IMR-90 (cell line): ENCODE measurements at regions not wholly inside any gene's neighbourhood (a gene's known extent, or its start where the extent isn't known, plus 50 kb on each side); places are given as distances from the start of the nearest gene placed in this dataset.

Source experiments
- ATAC-seq: fragments of 200-7000 bp; cut with Tn5 transposase; 2 replicates; pipeline ENCODE4 v1.9.1; 2020; ENCODE audit warnings: low read depth, mild to moderate bottlenecking, moderate library complexity
- BruUV-seq: library from RNA; stranded (reverse); fragments of 400-500 nt; replicated peaks from 2 replicates; lab custom pipeline; 2021; lab: Mats Ljungman, UMichigan
- CTCF ChIA-PET: fragments of 300-600 bp; formaldehyde crosslinking; extraction: SDS; loops from one replicate; lab custom pipeline; 2021; ENCODE audit warnings: antibody characterized with exemption; lab: Yijun Ruan, JAX
- POLR2A ChIA-PET: fragments of 300-600 bp; sonication (Branson Sonifier 250); formaldehyde crosslinking; loops from one replicate; lab custom pipeline; 2022; ENCODE audit warnings: antibody characterized with exemption; ENCODE audit not compliant: unreplicated experiment; lab: Charles Lee
- DNase-seq: peaks from one replicate; pipeline ENCODE4 v3.0.0; 2013
- H2AFZ ChIP-seq: replicated peaks from 2 replicates; pipeline ENCODE3; 2013; ENCODE audit warnings: low read length, mild to moderate bottlenecking; ENCODE audit not compliant: poor library complexity
- H2AK5ac ChIP-seq: 2 replicates; pipeline ENCODE4 v1.6.1; 2013; ENCODE audit warnings: low read depth, low read length, inconsistent platforms
- H2AK9ac ChIP-seq: replicated peaks from 2 replicates; pipeline ENCODE3; 2013; ENCODE audit warnings: mild to moderate bottlenecking, low read depth, low read length, moderate library complexity; ENCODE audit not compliant: poor library complexity
- H2BK120ac ChIP-seq: 2 replicates; pipeline ENCODE4 v1.6.1; 2013; ENCODE audit warnings: low read depth, low read length, inconsistent platforms
- H2BK15ac ChIP-seq: 3 replicates; pipeline ENCODE4 v1.6.1; 2013; ENCODE audit warnings: low read depth, low read length, inconsistent platforms
- H2BK20ac ChIP-seq: 2 replicates; pipeline ENCODE4 v1.6.1; 2013; ENCODE audit warnings: low read depth, mild to moderate bottlenecking, inconsistent platforms, low read length, moderate library complexity
- H2BK5ac ChIP-seq: 2 replicates; pipeline ENCODE4 v1.6.1; 2013; ENCODE audit warnings: mild to moderate bottlenecking, low read depth, low read length, inconsistent platforms; ENCODE audit not compliant: poor library complexity, severe bottlenecking
- H3K14ac ChIP-seq: replicated peaks from 2 replicates; pipeline ENCODE4 v1.6.1; 2013; ENCODE audit warnings: low read depth, low read length, inconsistent platforms
- H3K18ac ChIP-seq: 2 replicates; pipeline ENCODE4 v1.6.1; 2013; ENCODE audit warnings: low read depth, low read length, control low read depth
- H3K23ac ChIP-seq: 2 replicates; pipeline ENCODE4 v1.6.1; 2013; ENCODE audit warnings: low read depth, low read length, inconsistent platforms
- H3K27ac ChIP-seq: 2 replicates; pipeline ENCODE4 v1.5.1; 2013; ENCODE audit warnings: mild to moderate bottlenecking, control low read depth, low read length; ENCODE audit not compliant: insufficient read depth
- H3K27me3 ChIP-seq: 2 replicates; pipeline ENCODE4 v1.6.1; 2013; ENCODE audit warnings: low read length; ENCODE audit not compliant: control insufficient read depth, insufficient read depth
- H3K36me3 ChIP-seq: 2 replicates; pipeline ENCODE4 v1.6.1; 2013; ENCODE audit warnings: low read length, mixed read lengths; ENCODE audit not compliant: control insufficient read depth, insufficient read depth
- H3K4ac ChIP-seq: 2 replicates; pipeline ENCODE4 v1.6.1; 2013; ENCODE audit warnings: low read depth, low read length, inconsistent platforms
- H3K4me1 ChIP-seq: 2 replicates; pipeline ENCODE4 v1.6.1; 2013; ENCODE audit warnings: low read length, mixed read lengths; ENCODE audit not compliant: control insufficient read depth, insufficient read depth
- H3K4me2 ChIP-seq: 2 replicates; pipeline ENCODE4 v1.6.1; 2013; ENCODE audit warnings: low read depth, mild to moderate bottlenecking, control low read depth, low read length, moderate library complexity
- H3K4me3 ChIP-seq: 2 replicates; pipeline ENCODE4 v1.5.1; 2013; ENCODE audit warnings: low read depth, mild to moderate bottlenecking, control low read depth, low read length, moderate library complexity; ENCODE audit not compliant: insufficient read depth
- H3K56ac ChIP-seq: 2 replicates; pipeline ENCODE4 v1.6.1; 2013; ENCODE audit warnings: low read length, inconsistent platforms; ENCODE audit not compliant: insufficient read depth; ENCODE audit errors: extremely low read depth
- H3K79me1 ChIP-seq, 2 experiments: 2 replicates each; pipeline ENCODE4 v1.6.1; 2013; ENCODE audit warnings: low read length in 2 of 2, inconsistent platforms in 1 of 2, low read depth in 1 of 2
- H3K9ac ChIP-seq: 2 replicates; pipeline ENCODE4 v1.6.1; 2013; ENCODE audit warnings: low read depth, low read length, control low read depth
- H3K9me1 ChIP-seq: 2 replicates; pipeline ENCODE4 v1.6.1; 2013; ENCODE audit warnings: low read length, inconsistent platforms; ENCODE audit not compliant: insufficient read depth
- H3K9me3 ChIP-seq: 2 replicates; pipeline ENCODE4 v1.6.1; 2013; ENCODE audit warnings: low read length; ENCODE audit not compliant: control insufficient read depth, insufficient read depth
- H4K20me1 ChIP-seq: 2 replicates; pipeline ENCODE4 v1.6.1; 2013; ENCODE audit warnings: low read length, inconsistent platforms; ENCODE audit not compliant: insufficient read depth
- H4K5ac ChIP-seq: 2 replicates; pipeline ENCODE4 v1.6.1; 2013; ENCODE audit warnings: mild to moderate bottlenecking, low read depth, low read length, control low read depth
- H4K8ac ChIP-seq, 2 experiments: 2 replicates each; pipeline ENCODE4 v1.6.1; 2013; ENCODE audit warnings: low read depth in 2 of 2, low read length in 2 of 2, control low read depth in 1 of 2, inconsistent platforms in 1 of 2
- H4K91ac ChIP-seq: 2 replicates; pipeline ENCODE4 v1.6.1; 2013; ENCODE audit warnings: low read depth, low read length, inconsistent platforms; ENCODE audit not compliant: insufficient read depth
- MAFK ChIP-seq: IDR thresholded peaks from 2 replicates; pipeline ENCODE4 v1.6.1; 2012; ENCODE audit warnings: low read depth, low read length, improper control_type of control experiment
- RAD21 ChIP-seq: IDR thresholded peaks from 2 replicates; pipeline ENCODE4 v1.6.1; 2012; ENCODE audit warnings: low read length, improper control_type of control experiment
- WGBS, 2 experiments: methylation state at CpG; one replicate each; pipeline versions ENCODE4 v1.1.5 to v1.1.7; 2013; ENCODE audit warnings: missing lambda C conversion rate in 2 of 2; ENCODE audit not compliant: insufficient read length in 1 of 2; ENCODE audit errors: extremely low coverage in 2 of 2; 5-methylcytosine and 5-hydroxymethylcytosine counted together
- dilution Hi-C: fragments of 300-500 bp; cut with HindIII; formaldehyde crosslinking; loops from one replicate; pipeline ENCODE4 v1.14.3; 2018; ENCODE audit warnings: low sequenced_read_pairs; ENCODE audit not compliant: unreplicated experiment
- in situ Hi-C: fragments of 300-500 bp; cut with MboI; formaldehyde crosslinking; loops from 3 replicates; pipeline ENCODE4 v1.14.3; 2019; ENCODE audit warnings: low sequenced_read_pairs, inconsistent platforms, mixed read lengths
- intact Hi-C: fragments of 100-400 bp; cut with micrococcal nuclease; formaldehyde crosslinking; loops from 2 replicates; pipeline ENCODE4 v1.10.0; 2022
- TF ChIP-seq, protein P1 (sequence below): fragments of 150-350 bp; IDR thresholded peaks from 2 replicates; pipeline ENCODE4 v1.6.1; 2017; ENCODE audit warnings: mild to moderate bottlenecking, antibody characterized with exemption, low read length, low read depth
- TF ChIP-seq, protein P2 (sequence below): conservative IDR thresholded peaks from 2 replicates; pipeline ENCODE4 v1.5.1; 2012; ENCODE audit warnings: mild to moderate bottlenecking, low read depth, low read length, improper control_type of control experiment
- TF ChIP-seq, protein P3 (sequence below): fragments of 150-350 bp; IDR thresholded peaks from 2 replicates; pipeline ENCODE4 v1.6.1; 2016; ENCODE audit warnings: low read depth, mild to moderate bottlenecking, low read length, moderate library complexity, borderline replicate concordance

DNA sequence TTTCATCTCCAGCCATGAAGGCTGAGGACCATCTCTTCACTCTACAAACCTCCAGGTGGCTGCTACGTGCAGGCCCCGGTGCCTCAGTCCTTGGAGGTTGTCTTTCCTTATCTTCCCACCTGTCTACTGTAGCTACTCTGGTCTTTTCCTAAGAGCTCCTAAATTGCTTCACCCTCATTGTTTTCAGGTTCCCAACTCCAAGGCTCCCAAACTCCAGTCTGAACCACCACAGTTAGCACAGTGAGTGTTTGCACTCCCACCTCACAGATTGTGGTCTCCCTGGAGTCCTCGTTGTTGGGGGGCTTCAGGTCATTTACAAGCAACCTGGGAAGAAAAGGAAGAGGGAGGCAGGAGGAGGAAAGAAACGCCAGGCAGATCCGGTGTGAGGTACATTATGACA lies 85.3 kb downstream of the NSUN2 start:
- TF ChIP-seq, protein P1, sequence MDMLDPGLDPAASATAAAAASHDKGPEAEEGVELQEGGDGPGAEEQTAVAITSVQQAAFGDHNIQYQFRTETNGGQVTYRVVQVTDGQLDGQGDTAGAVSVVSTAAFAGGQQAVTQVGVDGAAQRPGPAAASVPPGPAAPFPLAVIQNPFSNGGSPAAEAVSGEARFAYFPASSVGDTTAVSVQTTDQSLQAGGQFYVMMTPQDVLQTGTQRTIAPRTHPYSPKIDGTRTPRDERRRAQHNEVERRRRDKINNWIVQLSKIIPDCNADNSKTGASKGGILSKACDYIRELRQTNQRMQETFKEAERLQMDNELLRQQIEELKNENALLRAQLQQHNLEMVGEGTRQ, result no peak
- no peak for TF ChIP-seq MAFK
- TF ChIP-seq, protein P2, sequence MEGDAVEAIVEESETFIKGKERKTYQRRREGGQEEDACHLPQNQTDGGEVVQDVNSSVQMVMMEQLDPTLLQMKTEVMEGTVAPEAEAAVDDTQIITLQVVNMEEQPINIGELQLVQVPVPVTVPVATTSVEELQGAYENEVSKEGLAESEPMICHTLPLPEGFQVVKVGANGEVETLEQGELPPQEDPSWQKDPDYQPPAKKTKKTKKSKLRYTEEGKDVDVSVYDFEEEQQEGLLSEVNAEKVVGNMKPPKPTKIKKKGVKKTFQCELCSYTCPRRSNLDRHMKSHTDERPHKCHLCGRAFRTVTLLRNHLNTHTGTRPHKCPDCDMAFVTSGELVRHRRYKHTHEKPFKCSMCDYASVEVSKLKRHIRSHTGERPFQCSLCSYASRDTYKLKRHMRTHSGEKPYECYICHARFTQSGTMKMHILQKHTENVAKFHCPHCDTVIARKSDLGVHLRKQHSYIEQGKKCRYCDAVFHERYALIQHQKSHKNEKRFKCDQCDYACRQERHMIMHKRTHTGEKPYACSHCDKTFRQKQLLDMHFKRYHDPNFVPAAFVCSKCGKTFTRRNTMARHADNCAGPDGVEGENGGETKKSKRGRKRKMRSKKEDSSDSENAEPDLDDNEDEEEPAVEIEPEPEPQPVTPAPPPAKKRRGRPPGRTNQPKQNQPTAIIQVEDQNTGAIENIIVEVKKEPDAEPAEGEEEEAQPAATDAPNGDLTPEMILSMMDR, result no peak
- no peak for TF ChIP-seq RAD21
- TF ChIP-seq, protein P3, sequence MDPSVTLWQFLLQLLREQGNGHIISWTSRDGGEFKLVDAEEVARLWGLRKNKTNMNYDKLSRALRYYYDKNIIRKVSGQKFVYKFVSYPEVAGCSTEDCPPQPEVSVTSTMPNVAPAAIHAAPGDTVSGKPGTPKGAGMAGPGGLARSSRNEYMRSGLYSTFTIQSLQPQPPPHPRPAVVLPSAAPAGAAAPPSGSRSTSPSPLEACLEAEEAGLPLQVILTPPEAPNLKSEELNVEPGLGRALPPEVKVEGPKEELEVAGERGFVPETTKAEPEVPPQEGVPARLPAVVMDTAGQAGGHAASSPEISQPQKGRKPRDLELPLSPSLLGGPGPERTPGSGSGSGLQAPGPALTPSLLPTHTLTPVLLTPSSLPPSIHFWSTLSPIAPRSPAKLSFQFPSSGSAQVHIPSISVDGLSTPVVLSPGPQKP, result no peak
- no peaks in the 10 kb centered on the region for H3K9me1 ChIP-seq
- H3K9ac ChIP-seq, result no peak overlapping the region
- no peak overlapping the region for H4K91ac ChIP-seq
- H4K8ac ChIP-seq, result no peak overlapping the region
- POLR2A ChIA-PET, result no interaction called here
- no peak overlapping the region for H3K4me2 ChIP-seq
- H2BK15ac ChIP-seq, result no peak overlapping the region
- CTCF ChIA-PET, result no interaction called here
- H3K36me3 ChIP-seq, result no peaks in the 10 kb centered on the region
- no peak for DNase-seq
- WGBS, 2 experiments, result 20% methylated on average over 2 of the region's 5 CpGs; no CpG with 5 or more reads in 1 of the 2 experiments
- no peaks in the 10 kb centered on the region for H4K20me1 ChIP-seq
- no peak overlapping the region for H3K56ac ChIP-seq
- H3K4me1 ChIP-seq, result no peaks in the 10 kb centered on the region
- no peaks in the 10 kb centered on the region for H3K9me3 ChIP-seq
- no peaks in the 10 kb centered on the region for H3K79me1 ChIP-seq
- no peak for ATAC-seq
- no peak overlapping the region for H3K4me3 ChIP-seq
- no peak overlapping the region for H3K27ac ChIP-seq
- no peak overlapping the region for H2AK5ac ChIP-seq
- peaks cover 2% of the 10 kb centered on the region; the same call in 1 of the 2 replicates for H3K27me3 ChIP-seq
- in situ Hi-C loops (no loop called here), dilution Hi-C loops (no loop called here), intact Hi-C loops (no loop called here)
- H2BK20ac ChIP-seq, result no peak overlapping the region
- H3K18ac ChIP-seq, result no peak overlapping the region
- H2AK9ac ChIP-seq, result no peak overlapping the region
- no peak overlapping the region for H3K14ac ChIP-seq
- no peak overlapping the region for H3K23ac ChIP-seq
- no peak overlapping the region for H2BK5ac ChIP-seq
- no peak overlapping the region for H2BK120ac ChIP-seq
- H4K5ac ChIP-seq, result no peak overlapping the region
- BruUV-seq, result no TSS peak
- H2AFZ ChIP-seq, result no peak overlapping the region
- H3K4ac ChIP-seq, result no peak overlapping the region
